Stimulated activated naive B cell treated with anti-CD40 and anti-IgM and Interleukin-4, amounts not matched to agents 10 μg/mL and 1 μg/mL and 100 μg/mL, for 72 hours (primary cell): ENCODE measurements at regions not wholly inside any gene's neighbourhood (a gene's known extent, or its start where the extent isn't known, plus 50 kb on each side); places are given as distances from the start of the nearest gene placed in this dataset.
"Not testable (repeated sequence)": the region's sequence is repeated elsewhere in the genome, so short reads cannot be mapped to it uniquely, and the experiment has no call there.

ENCODE experiments used
- ATAC-seq, 2 donors: fragments of 150-1000 bp; cut with Tn5 transposase; replicated peaks; 2 replicates each; pipeline ENCODE4 v1.10.0; 2021; ENCODE audit warnings: moderate library complexity in 1 of 2
- DNase-seq: peaks from one replicate; pipeline ENCODE4 v3.0.0; 2021
- H3K27ac Mint-ChIP-seq: one replicate; pipeline ENCODE4 v1.8.0; 2022; ENCODE audit warnings: mild to moderate bottlenecking, mixed read lengths
- H3K27me3 Mint-ChIP-seq, 2 donors: one replicate each; pipeline ENCODE4 v1.8.0; 2022; ENCODE audit warnings: mixed read lengths in 2 of 2
- H3K36me3 Mint-ChIP-seq, 2 donors: one replicate each; pipeline ENCODE4 v1.8.0; 2022; ENCODE audit warnings: mixed read lengths in 2 of 2, mild to moderate bottlenecking in 1 of 2
- H3K4me1 Mint-ChIP-seq, 2 donors: one replicate each; pipeline ENCODE4 v1.8.0; 2022; ENCODE audit warnings: mixed read lengths in 2 of 2, mild to moderate bottlenecking in 1 of 2
- H3K4me3 Mint-ChIP-seq, 2 donors: one replicate each; pipeline ENCODE4 v1.8.0; 2022; ENCODE audit warnings: mild to moderate bottlenecking in 2 of 2, mixed read lengths in 2 of 2, moderate library complexity in 1 of 2
- H3K9me3 Mint-ChIP-seq, 2 donors: one replicate each; pipeline ENCODE4 v1.8.0; 2022; ENCODE audit warnings: mixed read lengths in 2 of 2, mild to moderate bottlenecking in 1 of 2

GRCh38 chr18:961644-962355, 57.1 kb downstream of the ADCYAP1 start:
- Mint-ChIP-seq H3K4me1 (peaks cover 2 to 5% of the 10 kb centered on the region in 2 donors), H3K9me3 (peaks cover 0 to 1% of the 10 kb centered on the region in 2 donors), H3K36me3 (no peaks in the 10 kb centered on the region), H3K27ac (no peak overlapping the region), H3K4me3 (peak overlapping the region in 1 of 2 donors; percentile 52), H3K27me3 (peaks cover 12 to 17% of the 10 kb centered on the region in 2 donors)
- DNase-seq (no peak), ATAC-seq (no peak)

GRCh38 chr18:963276-963675, 58.6 kb downstream of the ADCYAP1 start:
- Mint-ChIP-seq H3K27ac (no peak overlapping the region), H3K27me3 (peaks cover 11 to 15% of the 10 kb centered on the region in 2 donors), H3K9me3 (peaks cover 0 to 2% of the 10 kb centered on the region in 2 donors), H3K36me3 (no peaks in the 10 kb centered on the region), H3K4me1 (peaks cover 2 to 5% of the 10 kb centered on the region in 2 donors), H3K4me3 (no peak overlapping the region)
- ATAC-seq: no peak
- DNase-seq: no peak

- H3K27ac Mint-ChIP-seq: no peak overlapping the region
- no peak overlapping the region for H3K4me3 Mint-ChIP-seq
- no peaks in the 10 kb centered on the region for H3K36me3 Mint-ChIP-seq
- ATAC-seq (no peak), DNase-seq (no peak)
- peaks cover 0 to 10% of the 10 kb centered on the region in 2 donors for H3K9me3 Mint-ChIP-seq
- H3K27me3 Mint-ChIP-seq: peaks cover 5% of the 10 kb centered on the region in 2 donors
- peaks cover 2 to 5% of the 10 kb centered on the region in 2 donors for H3K4me1 Mint-ChIP-seq
These were observed 61.5 kb downstream of the ADCYAP1 start for GRCh38 chr18:965921-966758.

- Mint-ChIP-seq H3K36me3 (no peaks in the 10 kb centered on the region), H3K4me1 (peaks cover under 1 to 1% of the 10 kb centered on the region in 2 donors), H3K27ac (no peak overlapping the region), H3K27me3 (peaks cover 5% of the 10 kb centered on the region in 2 donors), H3K9me3 (peaks cover 0 to 10% of the 10 kb centered on the region in 2 donors), H3K4me3 (no peak overlapping the region)
- DNase-seq (no peak), ATAC-seq (no peak)
These were observed 62.3 kb downstream of the ADCYAP1 start for GRCh38 chr18:966759-967576.

GRCh38 chr18:968910-969309, 64.2 kb downstream of the ADCYAP1 start:
- not testable (repeated sequence) for H3K4me3 Mint-ChIP-seq, H3K4me1 Mint-ChIP-seq, ATAC-seq, H3K27me3 Mint-ChIP-seq, H3K36me3 Mint-ChIP-seq, H3K9me3 Mint-ChIP-seq, H3K27ac Mint-ChIP-seq, DNase-seq

GRCh38 chr18:969311-969710, 64.6 kb downstream of the ADCYAP1 start:
- H3K27ac Mint-ChIP-seq, ATAC-seq, H3K4me1 Mint-ChIP-seq, H3K9me3 Mint-ChIP-seq, H3K27me3 Mint-ChIP-seq, H3K4me3 Mint-ChIP-seq, DNase-seq, H3K36me3 Mint-ChIP-seq: not testable (repeated sequence)

GRCh38 chr18:974606-975005, 69.9 kb downstream of the ADCYAP1 start:
- not testable (repeated sequence) for H3K27ac Mint-ChIP-seq, H3K27me3 Mint-ChIP-seq, H3K4me1 Mint-ChIP-seq, DNase-seq, H3K36me3 Mint-ChIP-seq, H3K4me3 Mint-ChIP-seq, ATAC-seq
- peaks cover 10 to 12% of the 10 kb centered on the region in 2 donors for H3K9me3 Mint-ChIP-seq

- H3K36me3 Mint-ChIP-seq, DNase-seq, H3K27me3 Mint-ChIP-seq, ATAC-seq, H3K4me1 Mint-ChIP-seq: not testable (repeated sequence)
- Mint-ChIP-seq H3K4me3 (peak overlapping the region; percentile 2 to 69), H3K27ac (peak overlapping the region; percentile 4), H3K9me3 (peaks cover 8 to 10% of the 10 kb centered on the region in 2 donors)
These were observed 71.9 kb downstream of the ADCYAP1 start for GRCh38 chr18:976393-977128.

- H3K36me3 Mint-ChIP-seq, H3K27me3 Mint-ChIP-seq, ATAC-seq, DNase-seq, H3K4me3 Mint-ChIP-seq, H3K27ac Mint-ChIP-seq, H3K4me1 Mint-ChIP-seq: not testable (repeated sequence)
- H3K9me3 Mint-ChIP-seq: peaks cover 8 to 10% of the 10 kb centered on the region in 2 donors
These were observed 72.7 kb downstream of the ADCYAP1 start for GRCh38 chr18:977327-977726.

GRCh38 chr18:977732-978131, 73.1 kb downstream of the ADCYAP1 start:
- H3K27ac Mint-ChIP-seq, H3K4me1 Mint-ChIP-seq, H3K36me3 Mint-ChIP-seq, H3K27me3 Mint-ChIP-seq, ATAC-seq, DNase-seq, H3K4me3 Mint-ChIP-seq: not testable (repeated sequence)
- H3K9me3 Mint-ChIP-seq: peaks cover 8 to 10% of the 10 kb centered on the region in 2 donors

- ATAC-seq (no peak), DNase-seq (no peak)
- peaks cover 6 to 10% of the 10 kb centered on the region in 2 donors for H3K9me3 Mint-ChIP-seq
- peaks cover 0 to 2% of the 10 kb centered on the region in 2 donors for H3K36me3 Mint-ChIP-seq
- no peak overlapping the region for H3K4me3 Mint-ChIP-seq
- no peak overlapping the region for H3K27ac Mint-ChIP-seq
- H3K27me3 Mint-ChIP-seq: peaks cover 0 to 5% of the 10 kb centered on the region in 2 donors
- H3K4me1 Mint-ChIP-seq: no peaks in the 10 kb centered on the region
These were observed 75.9 kb downstream of the ADCYAP1 start for GRCh38 chr18:980586-980985.

- Mint-ChIP-seq H3K9me3 (no peaks in the 10 kb centered on the region), H3K27ac (no peak overlapping the region), H3K36me3 (no peaks in the 10 kb centered on the region), H3K4me1 (peaks cover 0 to 2% of the 10 kb centered on the region in 2 donors), H3K4me3 (no peak overlapping the region), H3K27me3 (no peaks in the 10 kb centered on the region)
- no peak for ATAC-seq
- no peak for DNase-seq
These were observed 79.3 kb downstream of the ADCYAP1 start for GRCh38 chr18:984004-984403.

- no peak overlapping the region for H3K27ac Mint-ChIP-seq
- DNase-seq: no peak
- no peaks in the 10 kb centered on the region for H3K9me3 Mint-ChIP-seq
- H3K4me3 Mint-ChIP-seq: no peak overlapping the region
- peaks cover 0 to 2% of the 10 kb centered on the region in 2 donors for H3K4me1 Mint-ChIP-seq
- no peaks in the 10 kb centered on the region for H3K27me3 Mint-ChIP-seq
- no peaks in the 10 kb centered on the region for H3K36me3 Mint-ChIP-seq
- ATAC-seq: peak in 1 of 2 donors; percentile 18
These were observed 80.6 kb downstream of the ADCYAP1 start for GRCh38 chr18:985212-985661.
